Activated CD4-positive, alpha-beta T cell treated with anti-CD3 and anti-CD28 coated beads, Interleukin-10, Interleukin-2, amounts not matched to agents 100 ng/mL and 50 ng/mL, durations not matched to agents 16 hours and 8 hours (primary cell): ENCODE measurements at regions not wholly inside any gene's neighbourhood (a gene's known extent, or its start where the extent isn't known, plus 50 kb on each side); places are given as distances from the start of the nearest gene placed in this dataset.
"Not testable (repeated sequence)": the region's sequence is repeated elsewhere in the genome, so short reads cannot be mapped to it uniquely, and the experiment has no call there.

Experiments
- DNase-seq: peaks from one replicate; pipeline ENCODE4 v3.0.0-alpha.2; 2020

DNA sequence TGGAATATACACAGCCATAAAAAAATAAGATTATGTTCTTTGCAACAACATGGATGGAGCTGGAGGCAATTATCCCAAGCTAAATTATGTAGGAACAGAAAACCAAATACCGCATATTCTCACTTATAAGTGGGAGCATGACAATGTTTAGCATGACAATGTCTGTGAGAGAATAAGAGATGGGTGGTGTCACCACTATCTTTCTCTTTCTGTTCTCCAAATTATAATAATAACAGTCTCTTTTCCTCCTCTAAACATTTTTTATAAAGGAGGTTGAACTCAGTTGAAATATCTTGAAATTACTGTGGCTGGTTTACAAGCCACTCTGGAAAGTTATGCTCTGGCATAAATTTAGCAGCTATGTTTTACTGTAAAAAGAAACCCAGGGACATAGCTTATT, 108.4 kb upstream of the NBPF19 start:
- not testable (repeated sequence) for DNase-seq

DNA sequence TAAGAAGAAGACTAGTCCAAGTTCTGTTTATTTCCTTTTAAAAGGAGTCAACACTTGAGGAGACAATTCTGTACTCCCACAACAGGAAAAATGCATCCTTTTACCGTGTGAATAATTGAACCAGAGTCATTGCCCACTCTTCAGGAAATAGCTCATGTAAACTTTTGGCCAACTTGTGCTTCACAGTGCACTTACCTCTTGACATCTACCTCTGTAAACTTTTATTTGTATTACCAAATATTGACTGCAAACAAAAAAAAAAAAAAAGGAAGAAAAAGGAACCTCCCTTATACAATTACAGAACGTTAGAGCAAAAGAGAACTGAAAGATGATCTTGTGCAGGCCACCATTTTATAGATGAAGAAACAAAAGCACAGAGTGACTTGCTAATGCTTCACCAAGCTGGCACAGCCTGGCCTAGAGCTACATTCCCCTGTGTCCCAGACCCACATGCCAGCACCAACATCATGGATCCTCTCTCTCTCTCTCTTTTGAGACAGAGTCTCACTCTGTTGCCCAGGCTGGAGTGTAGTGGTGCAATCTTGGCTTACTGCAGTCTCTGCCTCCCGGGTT, 107.3 kb upstream of the NBPF19 start:
- DNase-seq = not testable (repeated sequence)

DNA sequence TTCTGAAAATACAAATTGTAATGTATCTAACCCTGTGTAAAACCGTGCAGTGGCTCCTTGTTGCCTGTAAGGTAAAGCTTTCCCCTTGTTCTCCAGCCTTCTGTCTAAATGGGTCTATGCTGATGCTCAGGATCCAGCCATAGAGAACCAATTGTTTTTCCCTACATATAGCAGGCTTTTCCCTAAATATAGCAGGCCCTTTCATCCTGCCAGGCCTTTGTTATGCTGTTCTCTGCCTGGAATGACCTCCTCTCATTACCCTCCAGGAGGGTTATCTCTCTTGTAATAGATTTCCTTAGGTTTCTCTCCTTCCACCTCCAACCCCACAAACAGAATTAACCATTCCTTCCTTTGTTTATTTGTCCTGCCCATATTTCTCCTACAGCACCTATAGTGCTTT, 106.5 kb upstream of the NBPF19 start:
- not testable (repeated sequence) for DNase-seq

DNA sequence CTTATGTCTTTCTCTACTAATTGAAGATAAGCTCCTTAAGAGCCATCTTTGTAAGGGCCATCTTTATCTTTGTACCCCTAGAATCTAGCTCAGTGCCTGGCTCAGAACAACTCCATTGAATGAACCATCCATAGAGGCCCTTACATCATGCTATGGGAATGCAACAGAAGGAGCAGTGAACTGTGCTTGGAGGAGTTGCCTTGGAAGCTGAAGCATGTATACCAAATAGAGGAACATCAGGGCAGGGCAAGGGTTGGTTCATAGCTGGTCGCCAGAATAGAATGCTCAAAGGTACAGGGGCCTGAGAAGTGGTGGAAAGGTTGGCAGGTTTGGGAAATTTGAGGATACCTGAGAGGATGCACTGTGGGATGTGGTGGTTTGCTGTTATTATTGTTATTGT, 105.8 kb upstream of the NBPF19 start:
- DNase-seq = not testable (repeated sequence)

DNA sequence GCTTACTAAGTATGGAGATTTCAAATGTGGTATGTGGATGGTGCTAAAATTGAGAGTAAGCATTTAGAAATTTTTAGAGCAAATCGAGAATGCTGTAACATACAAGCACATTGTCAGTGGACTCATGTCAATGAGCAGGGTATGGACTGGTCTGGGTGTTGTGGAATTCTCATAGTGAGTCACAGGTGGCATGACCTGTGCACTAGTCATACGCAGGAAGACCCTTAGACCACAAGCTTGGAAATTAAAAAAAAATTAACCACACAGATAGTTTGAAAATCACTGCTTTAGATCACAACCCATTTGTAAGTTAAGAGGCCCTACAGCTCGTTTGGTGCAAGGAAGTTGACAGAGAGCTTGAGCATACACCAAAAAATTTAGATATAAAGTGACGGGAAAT, 102.9 kb upstream of the NBPF19 start:
- peak; percentile 9 for DNase-seq

DNA sequence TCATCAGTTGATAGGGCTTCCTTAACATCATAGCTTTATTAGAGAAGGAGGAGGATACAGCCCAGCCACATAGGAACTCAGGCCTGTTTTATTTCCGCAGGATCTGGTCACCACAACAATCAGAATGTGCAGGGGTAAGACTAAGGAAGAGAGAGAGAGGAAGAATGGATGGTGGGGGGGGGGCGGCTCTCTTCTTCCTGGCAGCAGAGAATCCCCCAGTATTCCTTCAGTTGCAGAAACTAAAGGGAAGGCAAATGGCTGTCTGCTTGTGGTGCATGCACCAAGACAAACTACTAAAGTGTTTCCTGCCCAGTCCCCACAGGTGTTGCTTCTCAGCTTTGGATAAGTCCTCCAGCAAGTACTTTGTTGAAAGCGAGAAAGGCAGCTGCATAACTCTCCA, 96.4 kb upstream of the NBPF19 start:
- DNase-seq = not testable (repeated sequence)

DNA sequence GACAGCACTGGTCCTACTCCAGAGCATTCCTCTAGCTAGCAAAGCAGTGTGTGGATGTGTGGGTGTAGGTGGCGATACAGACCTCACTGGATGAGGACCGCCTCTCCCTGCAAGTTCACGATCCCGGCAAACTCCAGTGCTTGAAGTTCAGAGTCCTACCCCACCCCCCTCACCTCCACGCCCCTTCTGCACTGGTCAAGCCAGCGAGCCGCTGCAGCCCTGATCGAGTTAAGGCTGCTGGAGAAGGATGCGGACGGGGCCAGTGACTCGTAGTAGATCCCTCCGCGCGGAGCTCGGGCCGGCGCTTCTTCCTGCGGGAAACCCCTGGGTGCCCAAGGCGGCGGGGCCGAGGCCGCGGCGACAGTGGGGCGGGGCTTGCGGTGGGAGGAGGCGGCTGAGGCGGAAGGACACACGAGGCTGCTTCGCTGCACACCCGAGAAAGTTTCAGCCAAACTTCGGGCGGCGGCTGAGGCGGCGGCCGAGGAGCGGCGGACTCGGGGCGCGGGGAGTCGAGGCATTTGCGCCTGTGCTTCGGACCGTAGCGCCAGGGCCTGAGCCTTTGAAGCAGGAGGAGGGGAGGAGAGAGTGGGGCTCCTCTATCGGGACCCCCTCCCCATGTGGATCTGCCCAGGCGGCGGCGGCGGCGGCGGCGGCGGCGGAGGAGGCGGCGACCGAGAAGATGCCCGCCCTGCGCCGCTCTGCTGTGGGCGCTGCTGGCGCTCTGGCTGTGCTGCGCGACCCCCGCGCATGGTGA, 84.5 kb upstream of the NBPF19 start:
- peak; percentile 60 for DNase-seq

DNA sequence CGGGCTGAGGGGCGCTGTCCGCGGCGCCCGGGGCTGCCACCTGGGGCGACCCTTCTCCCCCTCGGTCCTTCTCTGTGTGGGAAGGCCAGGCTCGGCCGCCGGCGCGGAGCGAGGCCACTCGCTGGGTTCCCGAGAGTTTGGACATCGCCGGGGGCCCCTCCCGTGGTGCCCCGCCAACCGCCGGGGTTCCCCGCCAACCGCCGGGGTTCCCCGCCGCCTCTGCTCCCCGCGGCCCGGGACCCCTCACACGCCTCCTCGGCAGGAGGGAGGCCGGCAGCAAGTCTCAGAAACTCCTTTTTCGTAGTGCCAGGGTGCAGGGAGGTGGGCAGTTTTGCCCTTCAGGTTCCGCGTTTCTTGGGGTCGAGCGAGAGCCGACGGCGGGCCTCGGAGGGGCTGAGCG, 83.9 kb upstream of the NBPF19 start:
- not testable (repeated sequence) for DNase-seq

DNA sequence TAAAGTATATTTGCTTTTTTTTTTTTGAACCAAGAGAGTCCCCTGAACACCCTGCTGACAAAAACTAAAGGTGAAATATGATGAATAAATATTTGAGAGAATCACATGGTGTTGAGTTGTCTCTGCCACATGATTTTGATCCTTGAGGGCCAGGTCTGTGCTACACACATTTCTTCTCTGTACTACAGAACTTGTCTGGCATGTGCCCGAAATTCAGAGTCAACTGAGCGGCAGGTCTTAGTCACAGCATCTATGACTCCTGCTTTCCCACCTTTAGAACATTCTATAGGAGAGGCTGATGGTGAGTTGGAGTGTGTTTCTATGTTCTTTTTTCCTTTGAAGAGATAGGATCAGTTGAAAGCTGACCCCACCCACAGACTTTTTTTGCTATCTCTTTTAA, 79.0 kb upstream of the NBPF19 start:
- DNase-seq = peak; percentile 17

DNA sequence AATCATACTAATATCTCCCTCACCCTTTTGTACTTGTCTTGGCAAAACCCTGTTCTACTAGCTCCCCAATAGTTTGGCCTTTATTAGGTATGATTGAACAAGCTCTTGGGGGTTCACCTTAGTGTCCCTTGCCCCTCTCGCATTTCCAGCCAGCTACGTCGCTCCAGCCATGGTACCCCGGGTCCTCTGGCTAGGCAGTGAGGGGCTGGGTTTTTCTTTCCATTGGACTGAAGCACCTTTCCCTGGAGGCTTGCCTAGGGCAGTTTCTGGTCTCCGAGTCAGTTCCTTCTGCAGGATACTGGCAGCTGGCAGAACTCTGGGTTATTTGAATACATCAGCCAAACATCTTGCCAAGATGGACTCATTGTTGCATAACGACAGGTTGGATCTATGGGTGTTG, 76.3 kb upstream of the NBPF19 start:
- not testable (repeated sequence) for DNase-seq

DNA sequence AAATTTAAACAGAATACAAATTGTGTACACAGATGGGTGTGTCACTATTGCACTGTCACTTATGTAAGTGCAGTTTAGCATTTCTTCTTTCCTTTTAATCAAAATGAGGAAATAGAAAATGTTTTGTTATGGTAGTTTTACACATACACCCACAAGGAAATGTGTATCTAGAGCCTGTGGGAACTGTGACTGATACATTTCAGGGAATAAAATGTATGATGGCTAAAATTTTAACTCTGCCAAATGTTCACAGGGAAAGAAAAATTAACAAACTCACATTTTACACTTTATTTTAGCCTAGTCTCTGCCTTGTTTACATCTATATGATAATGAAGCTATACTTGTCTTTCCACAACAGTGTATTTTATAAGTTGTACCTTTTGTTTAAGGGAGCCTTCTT, 66.4 kb upstream of the NBPF19 start:
- DNase-seq = not testable (repeated sequence)

DNA sequence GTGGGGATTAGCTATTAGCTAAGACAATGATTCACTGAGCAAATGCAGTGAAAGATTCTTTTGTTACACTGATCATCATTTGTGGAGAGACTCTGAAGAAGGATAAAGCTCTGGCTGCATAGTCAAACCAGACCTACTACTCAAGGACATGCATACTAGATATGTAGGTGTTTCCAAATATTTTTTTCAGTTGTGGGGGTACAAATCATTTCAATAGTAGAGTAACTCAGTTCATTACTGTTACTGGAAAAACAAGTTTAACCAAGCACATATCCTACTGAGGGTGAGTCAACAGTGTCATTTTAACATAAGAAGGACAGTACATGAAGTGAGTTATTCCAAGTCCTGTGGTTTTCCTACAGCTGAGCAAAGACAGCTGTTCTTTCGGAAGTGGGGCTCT, 59.5 kb upstream of the NBPF19 start:
- peak; percentile 81 for DNase-seq

DNA sequence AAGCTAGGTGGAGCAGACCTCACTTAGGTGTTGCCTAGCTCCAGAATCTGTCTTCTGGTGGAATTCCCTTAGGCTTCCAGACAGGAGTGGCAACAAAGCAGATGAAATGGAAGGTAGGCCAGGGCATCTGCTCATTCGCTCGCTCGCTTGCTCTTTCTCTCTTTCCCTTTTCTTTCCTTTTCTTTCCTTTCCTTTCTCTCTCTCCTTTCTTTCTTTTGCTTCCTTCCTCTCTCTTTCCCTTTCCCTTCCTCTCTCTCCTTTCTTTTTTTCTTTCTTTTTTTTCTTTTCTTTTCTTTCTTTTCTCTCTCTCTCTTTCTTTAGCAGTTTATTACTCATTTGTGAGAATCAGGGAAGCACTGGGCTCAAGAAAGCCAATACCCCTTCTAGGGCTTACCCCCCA, 56.1 kb upstream of the NBPF19 start:
- not testable (repeated sequence) for DNase-seq

DNA sequence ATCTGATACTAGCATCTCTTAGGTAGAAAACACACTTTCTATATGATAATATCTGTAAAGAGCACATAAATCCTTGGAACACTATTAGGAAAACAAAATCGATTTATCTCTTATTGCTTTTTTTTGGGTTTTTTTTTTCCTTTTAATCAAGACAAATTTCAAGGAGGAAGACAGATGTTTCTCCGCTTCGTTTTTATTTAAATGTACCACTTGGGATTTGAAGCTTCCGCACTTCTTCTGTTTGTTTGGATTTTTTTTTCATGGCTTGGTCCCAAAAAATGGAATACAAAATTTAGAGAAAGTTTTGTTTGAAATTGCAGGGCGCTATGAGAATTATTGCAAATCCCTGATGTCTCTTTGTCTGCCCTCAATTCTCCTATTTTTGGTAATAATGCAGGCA, 51.7 kb upstream of the NBPF19 start:
- not testable (repeated sequence) for DNase-seq
